ENCODE measurements at regions not wholly inside any gene's neighbourhood (a gene's known extent, or its start where the extent isn't known, plus 50 kb on each side); places are given as distances from the start of the nearest gene placed in this dataset.

GRCh38 chr13:31853643-31854326 lies 114.5 kb downstream of the RXFP2 start:
- Histone ChIP-seq H3K36me3 (ENCODE audit: control insufficient read depth, insufficient read depth, low read length) (no peaks in the 10 kb centered on the region), H3K27me3 (ENCODE audit: control insufficient read depth, insufficient read depth, low read length) (no peaks in the 10 kb centered on the region), H3K4me3 (ENCODE audit: low read depth, low read length) (no peak overlapping the region)
- ChIA-PET CTCF (interaction anchor here (0.6 kb wide), 1 partner anchor 348 kb away, joined by 3 read pairs; no protein-coding TSS in a partner anchor), POLR2A (no interaction called here)
- TF ChIP-seq CTCF (IDR thresholded peaks at IDR 0.05; ENCODE audit: insufficient read depth, low read depth, low read length), result no peak
- DNase-seq (ENCODE audit: low read depth), result no peak

- CTCF ChIA-PET, result no interaction called here
- H3K27me3 ChIP-seq (ENCODE audit: control insufficient read depth, insufficient read depth, low read length), result no peaks in the 10 kb centered on the region
- no peak for TF ChIP-seq CTCF (IDR thresholded peaks at IDR 0.05; ENCODE audit: insufficient read depth, low read depth, low read length)
- no peaks in the 10 kb centered on the region for H3K36me3 ChIP-seq (ENCODE audit: control insufficient read depth, insufficient read depth, low read length)
- POLR2A ChIA-PET, result no interaction called here
- DNase-seq (ENCODE audit: low read depth), result no peak
- H3K4me3 ChIP-seq (ENCODE audit: low read depth, low read length), result no peak overlapping the region
These were observed 120.2 kb downstream of the RXFP2 start for GRCh38 chr13:31859571-31859970.

GRCh38 chr13:31860002-31860401 lies 120.7 kb downstream of the RXFP2 start:
- Histone ChIP-seq H3K27me3 (ENCODE audit: control insufficient read depth, insufficient read depth, low read length) (no peaks in the 10 kb centered on the region), H3K4me3 (ENCODE audit: low read depth, low read length) (no peak overlapping the region), H3K36me3 (ENCODE audit: control insufficient read depth, insufficient read depth, low read length) (no peaks in the 10 kb centered on the region)
- ChIA-PET POLR2A (no interaction called here), CTCF (interaction anchor here (0.6 kb wide), 1 partner anchor 50 kb away, joined by 4 read pairs; no protein-coding TSS in a partner anchor)
- no peak for TF ChIP-seq CTCF (IDR thresholded peaks at IDR 0.05; ENCODE audit: insufficient read depth, low read depth, low read length)
- no peak for DNase-seq (ENCODE audit: low read depth)

GRCh38 chr13:31862828-31863227 lies 123.5 kb downstream of the RXFP2 start:
- no peaks in the 10 kb centered on the region for H3K36me3 ChIP-seq (ENCODE audit: control insufficient read depth, insufficient read depth, low read length)
- POLR2A ChIA-PET, result no interaction called here
- TF ChIP-seq CTCF (IDR thresholded peaks at IDR 0.05; ENCODE audit: insufficient read depth, low read depth, low read length), result no peak
- DNase-seq (ENCODE audit: low read depth), result no peak
- H3K4me3 ChIP-seq (ENCODE audit: low read depth, low read length), result no peak overlapping the region
- CTCF ChIA-PET, result no interaction called here
- no peaks in the 10 kb centered on the region for H3K27me3 ChIP-seq (ENCODE audit: control insufficient read depth, insufficient read depth, low read length)

GRCh38 chr13:31864307-31864706 lies 125.0 kb downstream of the RXFP2 start:
- ChIA-PET CTCF (no interaction called here), POLR2A (no interaction called here)
- no peak overlapping the region for H3K4me3 ChIP-seq (ENCODE audit: low read depth, low read length)
- DNase-seq (ENCODE audit: low read depth), result no peak
- TF ChIP-seq CTCF (IDR thresholded peaks at IDR 0.05; ENCODE audit: insufficient read depth, low read depth, low read length), result no peak
- H3K36me3 ChIP-seq (ENCODE audit: control insufficient read depth, insufficient read depth, low read length), result no peaks in the 10 kb centered on the region
- no peaks in the 10 kb centered on the region for H3K27me3 ChIP-seq (ENCODE audit: control insufficient read depth, insufficient read depth, low read length)

Measured in BJ (cell line).